A204.1 (cell line): ENCODE measurements at regions not wholly inside any gene's neighbourhood (a gene's known extent, or its start where the extent isn't known, plus 50 kb on each side); places are given as distances from the start of the nearest gene placed in this dataset.

Experiments
- FAIRE-seq: peaks from 2 replicates; lab custom pipeline; 2012; peaks lifted over from hg19 to GRCh38; lab: Jason Lieb, UNC

DNA sequence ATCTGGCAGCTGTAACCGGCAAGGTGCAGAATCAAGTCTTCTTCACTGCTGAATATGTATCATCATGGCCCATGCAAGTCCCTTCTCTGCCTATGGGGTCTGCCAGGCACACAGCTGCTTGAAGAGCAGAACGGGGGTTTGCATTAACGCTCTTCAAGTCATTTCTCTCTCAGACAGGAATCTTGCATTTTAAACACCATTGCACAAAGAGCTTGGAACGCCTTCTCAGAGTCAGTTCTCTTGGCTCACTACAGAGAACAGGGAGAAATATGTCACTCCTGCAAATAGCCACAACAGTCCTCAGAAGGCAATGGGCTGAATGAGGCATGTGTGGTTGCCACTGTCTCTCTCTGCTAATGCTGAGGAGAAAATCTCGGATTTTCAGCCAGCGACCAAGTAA is 2173.5 kb upstream of the PIK3C3 start:
- no peak for FAIRE-seq

- FAIRE-seq = no peak
These were observed 2174.3 kb upstream of the PIK3C3 start for GRCh38 chr18:39780774-39781173.

GRCh38 chr18:39779926-39780325 is 2175.1 kb upstream of the PIK3C3 start:
- FAIRE-seq = no peak

DNA sequence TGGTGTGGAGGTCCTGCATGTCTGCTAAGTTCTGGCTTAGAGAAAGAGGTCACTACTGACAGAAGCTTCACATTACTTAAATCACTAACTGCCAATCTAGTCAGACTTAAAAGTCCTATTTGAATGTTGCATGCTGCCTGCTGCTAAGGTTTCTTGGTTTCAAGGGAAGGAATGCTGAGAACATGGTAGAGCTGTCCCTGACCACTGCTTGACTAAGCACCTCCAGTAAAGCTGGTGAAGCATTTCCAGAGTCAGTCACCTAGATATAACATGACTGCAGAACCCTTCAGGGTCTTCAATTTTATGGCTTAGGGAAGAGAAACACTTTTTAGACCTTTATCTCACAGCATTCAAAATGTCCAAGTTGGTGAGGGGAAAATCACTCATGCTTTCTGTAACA is 2178.3 kb upstream of the PIK3C3 start:
- no peak for FAIRE-seq

DNA sequence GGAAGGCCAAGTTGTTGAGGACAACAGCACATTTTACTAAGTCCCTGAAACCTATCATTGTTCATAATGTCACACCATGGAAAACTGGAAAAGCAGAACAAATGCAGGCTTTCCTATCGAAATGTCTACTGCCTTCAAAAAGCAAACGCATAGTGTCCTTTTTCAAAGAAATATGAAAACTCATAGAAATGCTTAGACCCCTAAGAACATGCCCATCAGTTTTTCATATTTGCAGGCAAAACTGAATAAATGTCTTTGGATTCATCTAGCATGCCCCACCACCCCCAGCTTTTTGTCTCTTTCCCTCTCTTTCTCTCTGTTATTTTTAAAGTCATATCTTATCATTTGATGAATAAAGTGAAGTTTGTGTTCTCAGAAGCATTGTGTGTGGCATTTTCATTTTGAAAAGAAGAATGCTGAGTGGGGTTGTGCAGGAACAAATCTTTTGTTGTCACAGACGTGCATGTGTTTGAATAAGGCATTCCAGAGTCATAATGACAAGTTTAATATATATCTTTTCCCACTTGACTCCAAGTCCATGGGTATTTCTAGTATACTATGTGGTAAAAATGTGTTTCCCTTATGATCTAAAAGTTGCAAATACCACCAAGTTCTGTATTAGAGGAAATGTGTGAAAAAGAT is 2180.0 kb upstream of the PIK3C3 start:
- FAIRE-seq = no peak

DNA sequence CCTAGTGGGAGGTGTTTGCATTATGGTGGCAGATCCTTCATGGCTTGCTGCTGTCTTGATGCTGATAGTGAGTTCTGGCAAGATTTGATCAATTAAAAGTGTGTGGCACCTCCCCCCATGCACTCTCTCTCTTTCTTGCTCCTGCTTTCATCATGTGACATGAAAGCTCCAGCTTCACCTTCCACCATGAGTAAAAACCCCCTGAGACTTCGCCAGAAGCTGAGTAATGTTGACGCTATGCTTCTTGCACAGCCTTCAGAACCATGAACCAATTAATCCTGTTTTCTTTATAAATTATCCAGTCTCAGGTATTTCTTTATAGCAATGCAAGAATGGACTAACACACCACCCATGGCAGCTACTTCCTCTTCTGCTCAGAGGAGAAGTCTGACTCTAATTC is 2181.4 kb upstream of the PIK3C3 start:
- no peak for FAIRE-seq

- no peak for FAIRE-seq
These were observed 2182.7 kb upstream of the PIK3C3 start for GRCh38 chr18:39772155-39772919.

- no peak for FAIRE-seq
These were observed 2184.6 kb upstream of the PIK3C3 start for GRCh38 chr18:39770399-39770798.

DNA sequence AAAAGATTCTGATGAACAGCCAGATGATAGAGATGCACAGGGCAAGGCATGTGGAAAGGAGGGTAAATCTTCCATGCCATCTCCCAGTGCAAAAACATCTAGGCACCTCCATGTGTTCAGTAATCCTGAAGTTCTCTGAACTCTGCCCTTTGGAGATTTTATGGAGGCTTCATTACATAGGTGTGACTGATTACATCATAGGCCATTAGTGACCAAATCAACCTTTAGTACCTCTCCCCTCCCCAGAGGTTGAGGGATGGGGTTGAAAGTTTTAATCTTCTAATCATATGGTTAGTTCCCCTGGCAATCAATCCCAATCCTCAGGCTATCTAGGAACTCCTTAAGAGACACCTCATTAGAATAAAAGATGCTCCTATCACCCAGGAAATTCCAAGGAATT is 2190.2 kb upstream of the PIK3C3 start:
- no peak for FAIRE-seq

GRCh38 chr18:39761273-39761672 is 2193.8 kb upstream of the PIK3C3 start:
- FAIRE-seq = no peak

DNA sequence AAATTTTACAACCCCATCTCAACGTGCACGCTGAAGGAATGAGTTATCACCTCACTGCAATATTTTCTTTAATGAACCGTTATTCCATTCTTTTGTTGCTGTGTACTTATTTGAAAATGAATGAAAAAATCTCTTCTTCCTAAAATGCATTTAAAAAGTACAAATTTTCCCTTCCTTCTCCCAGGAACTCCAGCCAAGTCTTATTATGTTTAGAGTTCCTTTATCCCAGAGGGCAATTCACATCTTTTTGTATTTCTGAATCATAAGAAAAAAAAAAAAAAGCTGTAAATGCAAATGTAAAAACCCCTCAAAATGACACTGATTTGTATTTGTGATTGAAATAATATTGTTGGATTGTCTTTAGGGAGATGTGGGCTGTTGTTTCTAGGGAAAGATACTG is 2194.3 kb upstream of the CELF4 start:
- no peak for FAIRE-seq

DNA sequence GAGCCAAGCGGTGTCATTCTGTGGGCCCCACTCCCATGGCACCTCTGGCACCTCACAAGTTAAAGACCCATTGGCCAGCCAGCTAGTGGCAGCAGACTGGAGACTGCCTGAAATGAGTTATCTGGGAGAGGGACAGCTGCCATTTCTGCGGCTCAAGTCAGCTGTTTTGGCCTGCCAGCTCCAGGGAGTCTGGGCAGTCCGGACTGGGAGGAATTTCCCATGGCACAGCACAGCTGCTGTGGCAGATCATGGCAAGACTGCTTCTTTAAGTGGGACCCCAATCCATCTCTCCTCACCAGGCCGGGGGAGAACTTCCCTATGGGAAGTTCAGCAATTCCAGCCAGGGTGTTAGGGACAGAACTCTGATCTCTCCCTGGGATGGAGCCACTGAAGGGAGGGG is 2187.6 kb upstream of the CELF4 start:
- FAIRE-seq = no peak

GRCh38 chr18:39752351-39752750 is 2186.8 kb upstream of the CELF4 start:
- no peak for FAIRE-seq

GRCh38 chr18:39751921-39752320 is 2186.3 kb upstream of the CELF4 start:
- no peak for FAIRE-seq

- FAIRE-seq = no peak
These were observed 2185.6 kb upstream of the CELF4 start for GRCh38 chr18:39751161-39751560.

DNA sequence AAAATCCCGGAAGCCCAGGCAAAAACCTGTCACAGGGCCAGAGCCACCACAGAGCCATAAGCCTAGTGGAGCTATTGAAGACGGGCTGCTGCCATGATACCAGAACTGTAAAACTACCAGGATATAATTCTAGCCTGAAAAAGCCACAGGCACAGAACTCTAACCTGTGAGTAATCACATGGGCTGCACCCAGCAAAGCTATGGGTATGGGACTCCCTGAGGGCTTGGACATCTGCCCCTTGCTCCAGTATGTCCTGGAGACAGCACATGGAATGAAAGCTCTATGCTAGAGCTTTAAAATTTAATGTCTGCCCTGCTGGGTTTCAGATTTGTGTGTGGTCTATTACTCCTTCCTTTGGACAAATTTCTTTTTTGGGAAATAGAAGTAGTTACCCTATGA is 2183.6 kb upstream of the CELF4 start:
- FAIRE-seq = no peak

DNA sequence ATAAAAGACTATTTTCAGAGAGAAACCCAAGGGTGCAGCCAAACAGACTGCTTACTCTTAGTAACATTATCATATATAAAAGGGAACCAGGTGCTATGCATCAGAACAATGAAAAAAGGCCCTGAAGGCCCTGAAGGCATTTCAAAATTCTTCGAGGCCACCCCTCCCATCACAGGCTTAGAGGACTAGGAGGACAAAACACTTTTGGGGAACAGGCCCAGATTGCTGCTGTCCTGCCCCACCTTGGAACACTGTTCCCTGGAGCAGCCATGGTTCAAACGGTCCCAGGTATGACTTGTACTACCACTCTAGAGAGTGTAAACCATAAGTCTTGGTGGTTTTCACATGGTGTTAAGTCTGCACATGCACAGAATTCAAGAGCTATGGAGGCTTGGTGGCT is 2183.1 kb upstream of the CELF4 start:
- no peak for FAIRE-seq

GRCh38 chr18:39746201-39746600 is 2180.6 kb upstream of the CELF4 start:
- FAIRE-seq = no peak

DNA sequence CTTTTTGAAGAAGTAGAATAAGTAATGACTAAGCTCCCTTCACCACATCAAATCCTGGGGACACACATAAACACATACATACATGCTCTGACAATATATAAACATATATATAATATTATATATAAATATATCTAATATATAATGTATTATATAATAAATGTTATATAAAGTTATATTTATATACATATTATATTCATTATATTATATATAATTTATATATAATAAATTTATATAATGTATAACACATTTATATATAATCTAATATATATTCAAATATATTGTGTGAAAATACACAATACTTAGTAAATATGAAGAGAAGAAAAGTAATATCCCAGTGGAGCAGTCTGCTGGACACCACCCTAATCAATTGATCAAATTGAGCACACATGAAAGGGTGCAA is 2177.9 kb upstream of the CELF4 start:
- FAIRE-seq = peak; percentile 98

- FAIRE-seq = no peak
These were observed 2176.3 kb upstream of the CELF4 start for GRCh38 chr18:39741755-39742466.

- no peak for FAIRE-seq
These were observed 2172.3 kb upstream of the CELF4 start for GRCh38 chr18:39737869-39738268.

- no peak for FAIRE-seq
These were observed 2167.3 kb upstream of the CELF4 start for GRCh38 chr18:39732918-39733317.

DNA sequence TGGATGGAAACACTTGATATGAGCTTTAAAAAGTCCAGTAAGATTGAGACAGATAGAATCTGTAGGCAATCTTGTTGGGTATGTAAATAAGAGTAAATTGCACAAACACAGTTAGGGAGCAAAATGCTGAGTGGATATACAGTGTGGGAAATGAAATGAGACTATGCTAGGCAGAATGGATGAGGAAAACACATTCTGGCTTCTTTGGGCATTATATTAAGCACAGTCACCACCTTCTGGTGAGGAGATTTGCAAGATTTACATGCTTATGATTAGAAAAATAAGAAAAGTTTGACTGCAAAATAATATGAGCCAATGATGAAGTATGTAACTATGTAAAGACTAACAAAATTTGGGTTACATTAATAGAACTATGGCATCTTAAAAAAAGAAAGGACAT is 2165.0 kb upstream of the CELF4 start:
- FAIRE-seq = no peak

GRCh38 chr18:39724652-39725051 is 2159.1 kb upstream of the CELF4 start:
- FAIRE-seq = no peak
